Stimulated activated CD4-positive, alpha-beta T cell treated with anti-CD3 and anti-CD28 coated beads, Interleukin-4, amount 100 ng/mL, for 48 hours (primary cell): ENCODE measurements at regions not wholly inside any gene's neighbourhood (a gene's known extent, or its start where the extent isn't known, plus 50 kb on each side); places are given as distances from the start of the nearest gene placed in this dataset.
"Not testable (repeated sequence)": the region's sequence is repeated elsewhere in the genome, so short reads cannot be mapped to it uniquely, and the experiment has no call there.

Experiments
- DNase-seq, 2 donors: peaks; one replicate each; pipeline ENCODE4 v3.0.0-alpha.2; 2020; ENCODE audit warnings: low read depth in 2 of 2

- DNase-seq: no peak
Observed at GRCh38 chr21:24552491-24552890, 1054.8 kb downstream of the MRPL39 start.

- DNase-seq: no peak
Observed at GRCh38 chr21:24545807-24546361, 1061.4 kb downstream of the MRPL39 start.

- no peak for DNase-seq
Observed at GRCh38 chr21:24514081-24514733, 1093.1 kb downstream of the MRPL39 start.

- no peak for DNase-seq
Observed at GRCh38 chr21:24509131-24509530, 1098.2 kb downstream of the MRPL39 start.

- DNase-seq: no peak
Observed at GRCh38 chr21:24486973-24487372, 1120.3 kb downstream of the MRPL39 start.

GRCh38 chr21:24483361-24483760 is 1123.9 kb downstream of the MRPL39 start:
- not testable (repeated sequence) for DNase-seq

- DNase-seq: no peak
Observed at GRCh38 chr21:24470852-24471251, 1136.4 kb downstream of the MRPL39 start.

- DNase-seq: no peak
Observed at GRCh38 chr21:24456358-24456757, 1150.9 kb downstream of the MRPL39 start.

- DNase-seq: no peak
Observed at GRCh38 chr21:24450119-24450518, 1157.2 kb downstream of the MRPL39 start.

GRCh38 chr21:24445517-24445916 is 1161.8 kb downstream of the MRPL39 start:
- no peak for DNase-seq

GRCh38 chr21:24444736-24445135 is 1162.5 kb downstream of the MRPL39 start:
- DNase-seq: no peak

- DNase-seq: no peak
Observed at GRCh38 chr21:24436236-24436635, 1171.0 kb downstream of the MRPL39 start.

- no peak for DNase-seq
Observed at GRCh38 chr21:24428591-24429199, 1178.6 kb downstream of the MRPL39 start.

GRCh38 chr21:24424776-24425175 is 1182.5 kb downstream of the MRPL39 start:
- DNase-seq: no peak

- no peak for DNase-seq
Observed at GRCh38 chr21:24423546-24423945, 1183.7 kb downstream of the MRPL39 start.

GRCh38 chr21:24420689-24421088 is 1186.6 kb downstream of the MRPL39 start:
- no peak for DNase-seq

- DNase-seq: not testable (repeated sequence)
Observed at GRCh38 chr21:24419641-24420040, 1187.6 kb downstream of the MRPL39 start.

- DNase-seq: no peak
Observed at GRCh38 chr21:24418671-24419070, 1188.6 kb downstream of the MRPL39 start.

- no peak for DNase-seq
Observed at GRCh38 chr21:24411429-24411828, 1195.9 kb downstream of the MRPL39 start.

- no peak for DNase-seq
Observed at GRCh38 chr21:24403221-24403620, 1204.1 kb downstream of the MRPL39 start.

GRCh38 chr21:24395320-24395923 is 1211.9 kb downstream of the MRPL39 start:
- no peak for DNase-seq

GRCh38 chr21:24375201-24375600 is 1232.1 kb downstream of the MRPL39 start:
- DNase-seq: peak in 1 of 2 donors; percentile 21

- no peak for DNase-seq
Observed at GRCh38 chr21:24372506-24372905, 1234.8 kb downstream of the MRPL39 start.
